PFSK-1 (cell line): ENCODE measurements at regions not wholly inside any gene's neighbourhood (a gene's known extent, or its start where the extent isn't known, plus 50 kb on each side); places are given as distances from the start of the nearest gene placed in this dataset.

Source experiments
- FOXP2 ChIP-seq: optimal IDR thresholded peaks from 2 replicates; pipeline ENCODE3; 2011; ENCODE audit warnings: borderline replicate concordance, control low read depth, inconsistent platforms; ENCODE audit not compliant: insufficient read depth; ENCODE audit errors: extremely low read length, extremely low read depth
- POLR2AphosphoS5 ChIP-seq: IDR thresholded peaks from 2 replicates; pipeline ENCODE4 v1.6.1; 2012; ENCODE audit warnings: low read depth, mild to moderate bottlenecking, control low read depth, low read length, moderate library complexity
- REST ChIP-seq, 2 experiments: IDR thresholded peaks; 2 replicates each; pipeline versions ENCODE4 v1.6.1 to v1.8.0; 2011 to 2012; ENCODE audit warnings: low read depth in 2 of 2, low read length in 2 of 2, control low read depth in 1 of 2, inconsistent platforms in 1 of 2, mild to moderate bottlenecking in 1 of 2, moderate library complexity in 1 of 2; ENCODE audit not compliant: insufficient read depth in 1 of 2
- SIN3A ChIP-seq: IDR thresholded peaks from 2 replicates; pipeline ENCODE4 v1.6.1; 2012; ENCODE audit warnings: mild to moderate bottlenecking, low read length, moderate library complexity, borderline replicate concordance; ENCODE audit not compliant: insufficient read depth
- TAF1 ChIP-seq: IDR thresholded peaks from 2 replicates; pipeline ENCODE4 v1.6.1; 2012; ENCODE audit warnings: low read length, control low read depth, borderline replicate concordance; ENCODE audit not compliant: insufficient read depth

GRCh38 chr3:5568451-5568850 is 380.9 kb downstream of the EDEM1 start:
- TF ChIP-seq POLR2AphosphoS5 (no peak), TAF1 (no peak), SIN3A (no peak), REST (IDR thresholded peaks at IDR 0.05; ENCODE audit: insufficient read depth in 1 of 2, low read depth in 2 of 2, low read length in 2 of 2) (no peak), FOXP2 (no peak)
